ENCODE measurements at regions not wholly inside any gene's neighbourhood (a gene's known extent, or its start where the extent isn't known, plus 50 kb on each side); places are given as distances from the start of the nearest gene placed in this dataset.
A peak's percentile ranks its signal among the peaks of the same experiment; 100 is the strongest.

GRCh38 chr13:22028831-22029230 is 358.0 kb downstream of the FGF9 start:
- TF ChIP-seq, protein P1, sequence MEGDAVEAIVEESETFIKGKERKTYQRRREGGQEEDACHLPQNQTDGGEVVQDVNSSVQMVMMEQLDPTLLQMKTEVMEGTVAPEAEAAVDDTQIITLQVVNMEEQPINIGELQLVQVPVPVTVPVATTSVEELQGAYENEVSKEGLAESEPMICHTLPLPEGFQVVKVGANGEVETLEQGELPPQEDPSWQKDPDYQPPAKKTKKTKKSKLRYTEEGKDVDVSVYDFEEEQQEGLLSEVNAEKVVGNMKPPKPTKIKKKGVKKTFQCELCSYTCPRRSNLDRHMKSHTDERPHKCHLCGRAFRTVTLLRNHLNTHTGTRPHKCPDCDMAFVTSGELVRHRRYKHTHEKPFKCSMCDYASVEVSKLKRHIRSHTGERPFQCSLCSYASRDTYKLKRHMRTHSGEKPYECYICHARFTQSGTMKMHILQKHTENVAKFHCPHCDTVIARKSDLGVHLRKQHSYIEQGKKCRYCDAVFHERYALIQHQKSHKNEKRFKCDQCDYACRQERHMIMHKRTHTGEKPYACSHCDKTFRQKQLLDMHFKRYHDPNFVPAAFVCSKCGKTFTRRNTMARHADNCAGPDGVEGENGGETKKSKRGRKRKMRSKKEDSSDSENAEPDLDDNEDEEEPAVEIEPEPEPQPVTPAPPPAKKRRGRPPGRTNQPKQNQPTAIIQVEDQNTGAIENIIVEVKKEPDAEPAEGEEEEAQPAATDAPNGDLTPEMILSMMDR (IDR thresholded peaks at IDR 0.05): no peak
- intact Hi-C loops (cut with DNase I): no loop called here
- Histone ChIP-seq H3K4me3 (no peak overlapping the region), H3K36me3 (no peaks in the 10 kb centered on the region), H3K27me3 (no peaks in the 10 kb centered on the region), H3K27ac (no peak overlapping the region), H3K4me1 (peaks cover 0 to 8% (median 4%) of the 10 kb centered on the region in 3 donors), H3K9me3 (no peaks in the 10 kb centered on the region)
- FAIRE-seq: no peak
- no peak for DNase-seq
- no peak for ATAC-seq
- 90 to 91% methylated on average over 7 of the region's 7 CpGs for WGBS, 2 donors

GRCh38 chr13:22030321-22030720 is 359.4 kb downstream of the FGF9 start:
- Histone ChIP-seq H3K27me3 (no peaks in the 10 kb centered on the region), H3K4me3 (no peak overlapping the region), H3K4me1 (peaks cover 0 to 8% (median 4%) of the 10 kb centered on the region in 3 donors), H3K36me3 (no peaks in the 10 kb centered on the region), H3K27ac (no peak overlapping the region), H3K9me3 (no peaks in the 10 kb centered on the region)
- FAIRE-seq: no peak
- no peak for ATAC-seq
- no peak for DNase-seq
- 93 to 96% methylated on average over 6 of the region's 6 CpGs for WGBS, 2 donors
- TF ChIP-seq, protein P1 (IDR thresholded peaks at IDR 0.05): no peak
- intact Hi-C loops (cut with DNase I): no loop called here

DNA sequence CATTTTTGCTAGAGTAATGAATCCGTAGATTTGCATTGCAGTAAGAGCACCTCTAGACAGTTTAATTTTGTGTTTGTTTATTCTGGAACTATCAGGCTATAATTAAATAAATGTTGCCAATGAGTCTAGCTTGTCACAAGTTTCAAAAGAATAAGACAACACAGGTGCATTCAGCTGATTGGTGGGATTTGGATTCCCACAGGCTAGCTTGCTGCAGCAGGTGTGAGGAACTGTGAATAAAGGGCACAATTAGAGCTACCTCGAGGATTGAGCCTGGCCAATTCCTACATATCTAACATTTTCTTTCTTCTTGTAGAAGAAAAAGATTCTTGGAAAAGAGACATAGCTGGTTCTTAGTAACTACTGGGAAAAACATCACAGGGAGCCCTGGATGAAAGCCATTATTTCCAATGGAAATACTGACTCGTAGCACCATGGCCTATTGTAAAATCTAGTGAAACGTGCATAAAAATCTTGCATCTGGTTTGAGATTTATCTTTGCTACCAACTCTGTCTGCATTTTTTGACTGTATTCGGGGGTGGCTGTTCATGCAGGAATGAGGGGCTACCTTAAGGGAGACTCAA is 360.9 kb downstream of the FGF9 start:
- Histone ChIP-seq H3K36me3 (no peaks in the 10 kb centered on the region), H3K9me3 (no peaks in the 10 kb centered on the region), H3K4me3 (no peak overlapping the region), H3K27ac (no peak overlapping the region), H3K27me3 (no peaks in the 10 kb centered on the region), H3K4me1 (peaks cover 0 to 8% (median 4%) of the 10 kb centered on the region in 3 donors)
- 32 to 33% methylated on average over 5 of the region's 5 CpGs for WGBS, 2 donors
- DNase-seq: peak in 1 of 6 donors; percentile 5
- FAIRE-seq: no peak
- ATAC-seq: peak; percentile 63 to 78 (median 77)
- intact Hi-C loops (cut with DNase I): no loop called here
- TF ChIP-seq, protein P1 (IDR thresholded peaks at IDR 0.05): no peak

DNA sequence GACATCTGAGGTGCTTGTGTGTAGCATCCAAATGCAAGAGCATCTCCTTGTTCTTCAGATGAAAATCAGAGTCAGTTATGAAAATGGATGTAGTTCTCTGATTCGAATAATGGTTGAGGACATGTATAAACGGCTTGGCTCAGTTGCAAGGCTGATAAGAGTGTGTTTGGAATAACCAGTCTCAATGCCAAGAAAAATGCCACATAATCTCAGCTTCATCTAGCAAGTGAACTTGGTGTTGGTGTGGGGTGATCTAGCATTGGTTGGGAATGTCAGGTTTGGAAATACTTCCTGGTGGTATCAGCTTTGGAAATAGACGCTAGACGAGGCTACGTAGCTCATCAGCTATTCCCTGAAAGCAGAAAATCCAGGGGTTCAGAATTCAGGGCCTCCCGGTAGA is 362.0 kb downstream of the FGF9 start:
- H3K4me1 ChIP-seq: peaks cover 0 to 8% (median 4%) of the 10 kb centered on the region in 3 donors
- 38 to 46% methylated on average over 6 of the region's 6 CpGs for WGBS, 2 donors
- DNase-seq (no peak), ATAC-seq (peak; percentile 35 to 70 (median 60)), FAIRE-seq (no peak)
- intact Hi-C loops (cut with DNase I): no loop called here
- no peak overlapping the region for H3K27ac ChIP-seq
- no peaks in the 10 kb centered on the region for H3K36me3 ChIP-seq
- H3K27me3 ChIP-seq: no peaks in the 10 kb centered on the region
- TF ChIP-seq, protein P1 (IDR thresholded peaks at IDR 0.05): no peak
- no peak overlapping the region for H3K4me3 ChIP-seq
- no peaks in the 10 kb centered on the region for H3K9me3 ChIP-seq

DNA sequence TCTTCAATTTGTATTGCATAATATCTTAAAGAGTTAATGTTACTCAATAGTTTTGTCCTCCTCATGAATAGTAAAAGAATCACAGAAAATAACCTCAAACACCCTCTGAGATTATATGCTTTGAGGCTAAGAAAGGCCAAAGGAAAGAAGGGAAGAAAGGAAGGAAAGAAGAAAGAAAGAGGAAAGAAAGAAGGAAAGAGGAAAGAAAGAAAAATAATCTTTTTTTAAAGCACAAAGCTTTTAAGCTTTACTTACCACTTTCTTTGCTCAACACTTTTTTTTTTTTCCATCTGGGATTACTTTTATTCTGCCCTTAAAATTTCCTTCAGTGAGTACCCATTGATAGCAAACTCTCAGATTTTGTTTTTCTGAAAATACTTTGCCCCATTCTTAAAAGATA is 369.1 kb downstream of the FGF9 start:
- TF ChIP-seq, protein P1 (IDR thresholded peaks at IDR 0.05): no peak
- H3K4me3 ChIP-seq: no peak overlapping the region
- ATAC-seq (no peak), FAIRE-seq (no peak), DNase-seq (no peak)
- H3K9me3 ChIP-seq: no peaks in the 10 kb centered on the region
- intact Hi-C loops (cut with DNase I): no loop called here
- no peaks in the 10 kb centered on the region for H3K27me3 ChIP-seq
- H3K27ac ChIP-seq: no peak overlapping the region
- no peaks in the 10 kb centered on the region for H3K4me1 ChIP-seq
- no peaks in the 10 kb centered on the region for H3K36me3 ChIP-seq
